ENCODE measurements at regions not wholly inside any gene's neighbourhood (a gene's known extent, or its start where the extent isn't known, plus 50 kb on each side); places are given as distances from the start of the nearest gene placed in this dataset.

DNA sequence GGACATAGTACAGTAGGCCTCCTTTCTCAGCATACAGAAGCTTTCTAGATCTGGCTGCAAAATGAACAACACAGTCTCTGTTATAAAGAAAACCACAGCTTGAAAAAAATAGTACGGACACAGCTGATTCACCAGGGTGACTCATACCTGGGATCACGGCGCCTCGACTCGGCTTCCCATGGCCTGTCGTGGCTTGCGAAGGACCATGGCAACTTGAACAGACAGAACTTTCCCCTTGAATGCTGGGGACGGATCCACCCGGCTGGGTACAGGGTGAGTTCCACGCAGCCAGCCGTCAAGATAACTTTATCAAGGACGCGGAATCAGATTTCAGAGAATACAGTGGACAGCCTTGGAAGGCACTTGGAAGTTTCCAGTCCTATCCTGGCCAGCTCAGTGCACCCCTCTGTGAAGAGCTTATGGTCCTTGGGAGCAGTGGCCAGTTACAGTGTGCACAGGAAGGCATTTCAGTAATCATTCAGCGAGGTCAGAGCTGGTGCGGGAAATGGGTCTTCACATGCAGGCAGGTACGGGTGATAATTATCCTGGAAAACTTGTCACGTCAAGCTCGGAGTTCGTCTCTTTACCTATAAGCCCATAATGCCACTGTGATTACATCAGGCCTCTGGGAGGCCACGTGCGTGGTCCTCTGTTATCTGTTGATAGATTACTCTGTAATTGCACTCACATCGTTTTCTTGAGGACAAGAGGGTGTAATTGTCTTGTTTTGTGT lies 57.9 kb upstream of the MAF start:
- TF ChIP-seq, protein P1, sequence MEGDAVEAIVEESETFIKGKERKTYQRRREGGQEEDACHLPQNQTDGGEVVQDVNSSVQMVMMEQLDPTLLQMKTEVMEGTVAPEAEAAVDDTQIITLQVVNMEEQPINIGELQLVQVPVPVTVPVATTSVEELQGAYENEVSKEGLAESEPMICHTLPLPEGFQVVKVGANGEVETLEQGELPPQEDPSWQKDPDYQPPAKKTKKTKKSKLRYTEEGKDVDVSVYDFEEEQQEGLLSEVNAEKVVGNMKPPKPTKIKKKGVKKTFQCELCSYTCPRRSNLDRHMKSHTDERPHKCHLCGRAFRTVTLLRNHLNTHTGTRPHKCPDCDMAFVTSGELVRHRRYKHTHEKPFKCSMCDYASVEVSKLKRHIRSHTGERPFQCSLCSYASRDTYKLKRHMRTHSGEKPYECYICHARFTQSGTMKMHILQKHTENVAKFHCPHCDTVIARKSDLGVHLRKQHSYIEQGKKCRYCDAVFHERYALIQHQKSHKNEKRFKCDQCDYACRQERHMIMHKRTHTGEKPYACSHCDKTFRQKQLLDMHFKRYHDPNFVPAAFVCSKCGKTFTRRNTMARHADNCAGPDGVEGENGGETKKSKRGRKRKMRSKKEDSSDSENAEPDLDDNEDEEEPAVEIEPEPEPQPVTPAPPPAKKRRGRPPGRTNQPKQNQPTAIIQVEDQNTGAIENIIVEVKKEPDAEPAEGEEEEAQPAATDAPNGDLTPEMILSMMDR (IDR thresholded peaks at IDR 0.05), result no peak
- H3K27ac ChIP-seq, result no peak overlapping the region
- peaks cover 4% of the 10 kb centered on the region for H3K4me1 ChIP-seq
- no peaks in the 10 kb centered on the region for H3K27me3 ChIP-seq (ENCODE audit: control insufficient read depth, insufficient read depth, low read length)
- H3K4me2 ChIP-seq (ENCODE audit: low read length), result no peak overlapping the region
- no peaks in the 10 kb centered on the region for H3K79me2 ChIP-seq
- no peak overlapping the region for H3K9ac ChIP-seq
- no peak overlapping the region for H2AFZ ChIP-seq
- no peak overlapping the region for H3K4me3 ChIP-seq (ENCODE audit: low read depth, low read length)
- no peaks in the 10 kb centered on the region for H3K9me3 ChIP-seq (ENCODE audit: control insufficient read depth, low read length)
- H3K36me3 ChIP-seq (ENCODE audit: control insufficient read depth, insufficient read depth, low read length), result no peaks in the 10 kb centered on the region

DNA sequence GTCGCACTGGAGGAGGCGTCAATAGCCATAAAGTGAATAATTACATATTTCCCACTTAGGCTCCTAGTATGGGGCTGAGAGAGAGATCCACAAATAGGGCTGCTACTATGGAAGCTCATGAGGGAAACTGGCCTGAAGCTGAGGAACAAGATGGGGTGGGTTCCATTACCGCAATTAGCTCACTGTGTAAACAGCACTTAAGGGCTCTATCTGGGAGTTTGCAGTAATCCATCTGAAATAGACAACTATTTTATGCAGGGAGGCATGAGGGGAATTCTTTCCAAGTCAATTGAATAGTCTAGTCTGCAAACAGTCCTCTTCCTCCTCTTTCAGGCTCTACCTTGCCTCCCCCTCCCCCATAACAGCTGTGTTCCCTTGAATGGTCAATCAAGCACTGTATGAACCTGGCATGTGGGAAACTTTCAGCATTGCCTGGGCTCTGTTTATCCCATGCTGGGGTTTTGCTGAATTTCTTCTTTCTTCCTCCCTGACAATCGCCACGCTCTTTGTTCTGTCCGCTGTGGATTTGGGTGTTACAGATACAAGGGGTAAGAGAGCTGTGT lies 56.1 kb upstream of the MAF start:
- Histone ChIP-seq H3K36me3 (ENCODE audit: control insufficient read depth, insufficient read depth, low read length) (no peaks in the 10 kb centered on the region), H3K79me2 (no peaks in the 10 kb centered on the region), H3K4me1 (peaks cover 6% of the 10 kb centered on the region), H3K4me2 (ENCODE audit: low read length) (no peak overlapping the region), H3K9ac (no peak overlapping the region), H3K27me3 (ENCODE audit: control insufficient read depth, insufficient read depth, low read length) (no peaks in the 10 kb centered on the region), H2AFZ (no peak overlapping the region), H3K4me3 (ENCODE audit: low read depth, low read length) (no peak overlapping the region), H3K9me3 (ENCODE audit: control insufficient read depth, low read length) (no peaks in the 10 kb centered on the region), H3K27ac (no peak overlapping the region)
- TF ChIP-seq, protein P1 (IDR thresholded peaks at IDR 0.05), result no peak

DNA sequence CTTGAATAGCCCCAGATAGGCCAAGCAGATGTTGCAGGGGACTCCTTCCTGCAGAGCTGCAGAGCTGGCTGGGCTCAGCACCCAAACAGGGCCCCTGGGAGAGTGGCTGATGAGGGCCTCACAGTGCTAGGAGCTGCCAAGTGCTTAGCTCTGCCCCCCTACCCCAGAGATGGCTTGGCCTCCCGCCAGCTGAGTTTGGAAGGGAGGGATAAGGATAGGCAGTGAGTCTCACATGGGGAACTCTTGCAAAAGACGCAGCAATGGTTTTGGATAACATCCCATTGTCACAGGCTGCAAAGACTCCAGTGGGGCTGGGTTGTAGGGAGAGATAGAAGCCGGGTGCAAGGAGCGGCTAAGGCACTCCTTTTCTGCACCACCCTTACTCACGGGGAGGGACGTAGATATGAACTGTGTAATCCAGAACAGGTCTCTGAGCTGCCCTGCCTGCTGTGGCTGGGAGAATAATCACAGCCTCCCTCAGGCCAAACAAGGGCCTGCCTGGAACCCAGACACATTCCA lies 52.9 kb upstream of the MAF start:
- Histone ChIP-seq H3K36me3 (ENCODE audit: control insufficient read depth, insufficient read depth, low read length) (no peaks in the 10 kb centered on the region), H3K27me3 (ENCODE audit: control insufficient read depth, insufficient read depth, low read length) (no peaks in the 10 kb centered on the region), H3K4me2 (ENCODE audit: low read length) (no peak overlapping the region), H3K9ac (no peak overlapping the region), H3K27ac (no peak overlapping the region), H3K4me1 (peaks cover 6% of the 10 kb centered on the region), H3K9me3 (ENCODE audit: control insufficient read depth, low read length) (no peaks in the 10 kb centered on the region), H2AFZ (no peak overlapping the region), H3K4me3 (ENCODE audit: low read depth, low read length) (no peak overlapping the region), H3K79me2 (no peaks in the 10 kb centered on the region)
- TF ChIP-seq, protein P1 (IDR thresholded peaks at IDR 0.05), result no peak

DNA sequence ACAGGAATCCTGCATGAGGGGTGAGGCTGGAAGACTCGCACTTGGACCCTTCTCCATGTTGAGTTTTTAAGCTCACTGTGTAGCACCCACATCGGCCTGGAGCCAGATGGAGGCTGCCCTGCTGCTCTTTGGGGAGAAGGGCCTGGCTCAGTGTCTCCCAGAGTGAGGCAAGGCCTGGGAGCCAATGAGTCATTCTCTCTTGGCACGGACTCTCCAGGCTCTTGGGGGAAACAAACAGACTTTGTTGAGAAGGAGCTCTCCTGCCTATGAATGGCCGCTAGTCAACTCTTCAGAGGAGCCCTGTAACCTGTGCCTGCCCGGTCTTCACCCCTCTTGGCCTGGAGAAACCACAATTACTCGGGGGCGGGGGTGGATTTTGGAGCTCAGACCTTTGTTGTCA lies 50.8 kb upstream of the MAF start:
- no peak overlapping the region for H2AFZ ChIP-seq

More for the DNA sequence above, 50.8 kb upstream of the MAF start:
- H3K79me2 ChIP-seq, result no peaks in the 10 kb centered on the region
- no peaks in the 10 kb centered on the region for H3K27me3 ChIP-seq (ENCODE audit: control insufficient read depth, insufficient read depth, low read length)
- no peak overlapping the region for H3K9ac ChIP-seq
- H3K9me3 ChIP-seq (ENCODE audit: control insufficient read depth, low read length), result no peaks in the 10 kb centered on the region
- H3K4me2 ChIP-seq (ENCODE audit: low read length), result no peak overlapping the region
- TF ChIP-seq, protein P1 (IDR thresholded peaks at IDR 0.05), result no peak
- H3K4me1 ChIP-seq, result peaks cover 6% of the 10 kb centered on the region
- H3K4me3 ChIP-seq (ENCODE audit: low read depth, low read length), result no peak overlapping the region
- no peak overlapping the region for H3K27ac ChIP-seq
- H3K36me3 ChIP-seq (ENCODE audit: control insufficient read depth, insufficient read depth, low read length), result no peaks in the 10 kb centered on the region

Data from parathyroid adenoma (tissue), 2 donors.